Glutamatergic neuron (in vitro differentiated cells): ENCODE measurements at regions not wholly inside any gene's neighbourhood (a gene's known extent, or its start where the extent isn't known, plus 50 kb on each side); places are given as distances from the start of the nearest gene placed in this dataset.

Experiments used
- DNase-seq: peaks from one replicate; pipeline ENCODE4 v3.0.0; 2022
- H3K27ac Mint-ChIP-seq: one replicate; pipeline ENCODE4 v1.8.0; 2020; ENCODE audit warnings: mild to moderate bottlenecking, mixed read lengths, inconsistent platforms; ENCODE audit not compliant: unreplicated experiment
- H3K27me3 Mint-ChIP-seq: one replicate; pipeline ENCODE4 v1.8.0; 2020; ENCODE audit warnings: mild to moderate bottlenecking, moderate library complexity, mixed read lengths, inconsistent platforms; ENCODE audit not compliant: unreplicated experiment
- H3K36me3 Mint-ChIP-seq: one replicate; pipeline ENCODE4 v1.8.0; 2020; ENCODE audit warnings: mild to moderate bottlenecking, mixed read lengths, inconsistent platforms; ENCODE audit not compliant: unreplicated experiment
- H3K4me1 Mint-ChIP-seq: one replicate; pipeline ENCODE4 v1.8.0; 2020; ENCODE audit warnings: mild to moderate bottlenecking, low read depth, mixed read lengths, inconsistent platforms; ENCODE audit not compliant: unreplicated experiment
- H3K4me3 Mint-ChIP-seq: one replicate; pipeline ENCODE4 v1.8.0; 2020; ENCODE audit warnings: mild to moderate bottlenecking, mixed read lengths, inconsistent platforms; ENCODE audit not compliant: unreplicated experiment
- H3K9me3 Mint-ChIP-seq: one replicate; pipeline ENCODE4 v1.8.0; 2020; ENCODE audit warnings: mild to moderate bottlenecking, moderate library complexity, mixed read lengths, inconsistent platforms; ENCODE audit not compliant: unreplicated experiment
- TF ChIP-seq, protein P1 (sequence below): fragments of 200-600 bp; sonication (generic); IDR thresholded peaks from one replicate; pipeline ENCODE4 v1.5.0; 2021; ENCODE audit not compliant: partially characterized antibody, unreplicated experiment

GRCh38 chr13:64505336-64505910 is 2724.7 kb downstream of the PCDH9 start:
- Mint-ChIP-seq H3K9me3 (no peaks in the 10 kb centered on the region), H3K4me1 (no peaks in the 10 kb centered on the region), H3K27ac (no peak overlapping the region), H3K4me3 (no peak overlapping the region), H3K36me3 (no peaks in the 10 kb centered on the region), H3K27me3 (no peaks in the 10 kb centered on the region)
- TF ChIP-seq, protein P1, sequence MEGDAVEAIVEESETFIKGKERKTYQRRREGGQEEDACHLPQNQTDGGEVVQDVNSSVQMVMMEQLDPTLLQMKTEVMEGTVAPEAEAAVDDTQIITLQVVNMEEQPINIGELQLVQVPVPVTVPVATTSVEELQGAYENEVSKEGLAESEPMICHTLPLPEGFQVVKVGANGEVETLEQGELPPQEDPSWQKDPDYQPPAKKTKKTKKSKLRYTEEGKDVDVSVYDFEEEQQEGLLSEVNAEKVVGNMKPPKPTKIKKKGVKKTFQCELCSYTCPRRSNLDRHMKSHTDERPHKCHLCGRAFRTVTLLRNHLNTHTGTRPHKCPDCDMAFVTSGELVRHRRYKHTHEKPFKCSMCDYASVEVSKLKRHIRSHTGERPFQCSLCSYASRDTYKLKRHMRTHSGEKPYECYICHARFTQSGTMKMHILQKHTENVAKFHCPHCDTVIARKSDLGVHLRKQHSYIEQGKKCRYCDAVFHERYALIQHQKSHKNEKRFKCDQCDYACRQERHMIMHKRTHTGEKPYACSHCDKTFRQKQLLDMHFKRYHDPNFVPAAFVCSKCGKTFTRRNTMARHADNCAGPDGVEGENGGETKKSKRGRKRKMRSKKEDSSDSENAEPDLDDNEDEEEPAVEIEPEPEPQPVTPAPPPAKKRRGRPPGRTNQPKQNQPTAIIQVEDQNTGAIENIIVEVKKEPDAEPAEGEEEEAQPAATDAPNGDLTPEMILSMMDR: no peak
- DNase-seq: no peak

GRCh38 chr13:64488731-64489130 is 2741.4 kb downstream of the PCDH9 start:
- TF ChIP-seq, protein P1: no peak
- H3K4me3 Mint-ChIP-seq: no peak overlapping the region
- DNase-seq: no peak
- H3K27me3 Mint-ChIP-seq: peaks cover 1% of the 10 kb centered on the region
- no peaks in the 10 kb centered on the region for H3K9me3 Mint-ChIP-seq
- H3K4me1 Mint-ChIP-seq: no peaks in the 10 kb centered on the region
- H3K36me3 Mint-ChIP-seq: no peaks in the 10 kb centered on the region
- H3K27ac Mint-ChIP-seq: no peak overlapping the region

GRCh38 chr13:64482373-64482772 is 2747.8 kb downstream of the PCDH9 start:
- Mint-ChIP-seq H3K4me1 (no peaks in the 10 kb centered on the region), H3K36me3 (no peaks in the 10 kb centered on the region), H3K4me3 (no peak overlapping the region), H3K27me3 (peaks cover 1% of the 10 kb centered on the region), H3K9me3 (no peaks in the 10 kb centered on the region), H3K27ac (no peak overlapping the region)
- TF ChIP-seq, protein P1: no peak
- no peak for DNase-seq

DNA sequence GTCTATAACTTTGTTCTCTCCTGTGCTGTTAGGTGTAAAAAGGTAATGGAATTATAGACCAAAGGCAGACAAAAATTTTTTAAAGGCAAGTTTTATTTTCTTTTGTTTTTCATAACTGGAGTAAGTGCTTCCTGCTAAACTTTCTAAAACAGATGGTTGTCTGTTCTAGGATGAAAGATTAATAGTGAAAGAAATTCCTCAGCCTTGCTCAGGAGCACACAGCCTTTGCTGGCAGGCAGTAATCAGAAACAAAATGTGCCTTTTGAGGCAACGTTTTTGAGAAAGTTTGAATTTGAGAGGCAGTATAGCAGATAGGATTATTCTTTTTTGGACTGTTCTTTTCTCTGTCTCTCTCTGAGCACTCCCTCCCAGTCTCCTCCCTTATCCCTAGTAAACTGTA is 2749.5 kb downstream of the PCDH9 start:
- H3K27ac Mint-ChIP-seq: no peak overlapping the region
- DNase-seq: no peak
- H3K4me1 Mint-ChIP-seq: no peaks in the 10 kb centered on the region
- peaks cover 5% of the 10 kb centered on the region for H3K36me3 Mint-ChIP-seq
- H3K9me3 Mint-ChIP-seq: no peaks in the 10 kb centered on the region
- peaks cover 1% of the 10 kb centered on the region for H3K27me3 Mint-ChIP-seq
- TF ChIP-seq, protein P1: no peak
- no peak overlapping the region for H3K4me3 Mint-ChIP-seq

- H3K4me1 Mint-ChIP-seq: no peaks in the 10 kb centered on the region
- H3K4me3 Mint-ChIP-seq: no peak overlapping the region
- no peaks in the 10 kb centered on the region for H3K9me3 Mint-ChIP-seq
- H3K36me3 Mint-ChIP-seq: peaks cover 5% of the 10 kb centered on the region
- no peak for DNase-seq
- TF ChIP-seq, protein P1: no peak
- no peak overlapping the region for H3K27ac Mint-ChIP-seq
- H3K27me3 Mint-ChIP-seq: peaks cover 1% of the 10 kb centered on the region
These were observed 2749.9 kb downstream of the PCDH9 start for GRCh38 chr13:64480211-64480610.
